DOHH2 (cell line): ENCODE measurements at regions not wholly inside any gene's neighbourhood (a gene's known extent, or its start where the extent isn't known, plus 50 kb on each side); places are given as distances from the start of the nearest gene placed in this dataset.
"Not testable (repeated sequence)": the region's sequence is repeated elsewhere in the genome, so short reads cannot be mapped to it uniquely, and the experiment has no call there.

ENCODE experiments used
- CTCF ChIP-seq: fragments of 200-600 bp; sonication (generic); IDR thresholded peaks from one replicate; pipeline ENCODE4 v1.5.1; 2014; ENCODE audit warnings: antibody characterized with exemption, mild to moderate bottlenecking, low read depth, low read length; ENCODE audit not compliant: poor library complexity, severe bottlenecking
- EZH2phosphoT487 ChIP-seq: fragments of 200-600 bp; sonication (generic); IDR thresholded peaks from 2 replicates; pipeline ENCODE4 v1.6.1; 2017; ENCODE audit warnings: borderline replicate concordance, mild to moderate bottlenecking, antibody characterized with exemption, low read length, moderate library complexity, mixed read lengths

GRCh38 chr10:56441337-56441736 lies 80.3 kb upstream of the ZWINT start:
- TF ChIP-seq CTCF, EZH2phosphoT487: not testable (repeated sequence)
